Activated gamma-delta T cell treated with anti-CD3 and anti-CD28 coated beads, Interleukin-2, amount 50 U/mL, for 16 hours (primary cell): ENCODE measurements at regions not wholly inside any gene's neighbourhood (a gene's known extent, or its start where the extent isn't known, plus 50 kb on each side); places are given as distances from the start of the nearest gene placed in this dataset.

Experiments
- DNase-seq: peaks from one replicate; pipeline ENCODE4 v3.0.0-alpha.2; 2020; ENCODE audit warnings: low read depth

DNA sequence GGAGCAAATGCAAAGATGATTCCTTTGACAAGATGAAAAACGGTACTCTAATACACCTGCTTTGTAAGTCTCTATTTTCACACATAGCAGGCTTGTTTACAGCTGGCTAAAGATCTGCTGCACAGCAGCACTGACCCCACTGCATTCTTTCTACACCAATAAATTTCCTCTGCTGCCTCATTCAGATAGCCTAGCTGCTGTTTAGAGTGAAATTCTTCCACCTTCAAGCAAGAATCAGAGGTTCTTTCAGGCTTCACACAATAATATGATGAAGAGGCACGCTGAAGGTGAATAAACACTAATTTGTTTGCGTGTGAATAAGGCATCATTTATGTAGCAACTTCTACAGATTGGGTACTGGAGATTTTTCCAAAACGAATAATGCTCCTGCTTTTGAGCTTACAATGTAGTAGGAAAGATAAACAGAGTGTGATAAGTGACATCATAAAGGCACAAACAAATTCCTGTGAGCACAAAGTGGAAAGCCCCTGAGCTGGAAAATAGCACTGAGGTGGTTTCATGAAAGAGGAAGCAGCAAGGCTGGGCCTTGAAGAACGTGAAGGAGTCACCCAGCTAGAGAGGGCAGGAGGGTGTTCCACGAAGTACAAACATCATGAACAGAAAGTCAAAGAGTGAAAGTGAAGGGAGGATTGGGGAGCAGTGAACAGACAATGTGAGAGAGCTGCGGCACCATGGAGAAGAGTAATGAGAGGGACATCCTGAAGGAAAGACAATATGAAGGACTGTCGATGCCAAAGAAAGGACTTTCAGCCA is 543.4 kb downstream of the CD83 start:
- peak; percentile 18 for DNase-seq

- no peak for DNase-seq
Observed at GRCh38 chr6:14661691-14662090, 544.1 kb downstream of the CD83 start.

DNA sequence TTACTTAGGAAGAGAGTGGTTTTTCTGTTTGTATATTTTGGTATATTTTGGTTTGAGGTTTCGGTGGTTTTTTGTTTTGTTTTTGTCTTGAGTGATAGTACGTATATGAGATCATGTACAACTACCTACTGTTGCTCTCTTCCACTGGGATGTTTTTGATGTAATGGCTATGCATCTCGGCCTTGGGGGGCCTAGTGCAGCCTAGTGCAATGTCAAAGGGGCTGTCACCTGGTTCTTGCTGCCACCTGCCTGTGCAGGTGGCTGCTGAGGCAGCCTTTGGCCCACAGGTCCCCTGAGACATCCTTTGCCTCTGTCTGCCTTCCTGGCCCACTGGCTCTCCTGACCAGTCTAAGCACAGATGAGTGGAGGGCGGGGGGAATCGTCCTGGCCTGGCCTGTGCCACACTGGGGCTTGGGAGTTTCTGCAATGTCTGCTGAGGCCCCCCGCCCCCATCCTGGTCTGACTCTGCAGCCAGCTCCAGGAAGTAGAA is 546.6 kb downstream of the CD83 start:
- no peak for DNase-seq

DNA sequence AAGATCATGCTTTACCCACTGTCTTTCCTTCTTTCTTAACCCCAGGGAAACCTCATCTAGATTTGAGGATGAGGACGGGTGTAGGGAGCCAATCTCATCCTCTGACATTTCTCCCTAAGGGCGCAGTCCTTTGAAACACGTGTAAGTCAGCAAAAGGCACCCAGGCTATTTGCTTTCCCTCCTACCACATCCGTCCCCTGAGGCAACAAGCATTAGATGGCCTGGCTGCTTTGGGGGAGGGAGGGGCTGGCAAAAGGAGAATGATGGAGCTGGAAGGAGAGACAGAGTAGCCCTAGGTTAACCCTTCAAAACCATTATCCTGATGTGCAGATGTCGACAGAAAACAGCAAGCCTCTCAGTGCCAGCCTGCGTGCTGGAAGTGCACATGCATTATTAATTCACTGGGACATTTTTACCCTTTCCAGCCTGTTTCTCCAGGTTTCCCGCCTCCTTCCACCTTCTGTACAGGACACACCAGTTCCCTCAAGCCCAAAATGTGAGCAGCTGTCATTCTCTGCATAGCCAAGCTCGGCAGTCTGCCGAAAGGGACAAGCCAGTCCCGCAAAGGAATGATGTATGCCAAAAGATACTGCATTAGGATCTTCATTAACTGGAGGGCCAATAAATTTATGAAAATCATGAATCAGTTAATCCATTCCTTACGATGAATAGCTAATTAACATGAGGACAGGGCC is 547.2 kb downstream of the CD83 start:
- no peak for DNase-seq

- DNase-seq, result no peak
Observed at GRCh38 chr6:14665827-14666724, 548.5 kb downstream of the CD83 start.

GRCh38 chr6:14670806-14671205 is 553.2 kb downstream of the CD83 start:
- DNase-seq, result no peak

DNA sequence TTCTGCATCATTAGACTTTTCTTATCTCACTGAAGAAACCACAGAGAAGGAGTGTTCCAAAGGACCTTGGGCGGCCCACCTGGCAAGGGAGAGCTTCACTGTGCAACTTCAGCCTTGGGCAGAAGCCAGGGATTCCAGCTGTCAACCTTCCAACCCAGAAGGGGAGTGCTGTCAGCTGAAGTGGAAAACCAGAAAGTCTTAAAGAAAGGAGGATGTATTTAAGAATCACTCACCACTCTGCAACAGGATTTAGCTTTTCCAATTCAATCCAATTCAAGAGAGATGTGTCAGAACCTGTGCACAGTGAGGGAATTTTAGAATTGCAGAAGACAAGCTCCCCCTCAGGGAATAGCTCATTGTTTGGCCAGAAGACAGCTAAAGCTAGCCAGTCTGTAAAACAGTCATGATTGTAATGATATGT is 553.7 kb downstream of the CD83 start:
- DNase-seq, result no peak

- no peak for DNase-seq
Observed at GRCh38 chr6:14671937-14672336, 554.4 kb downstream of the CD83 start.

- DNase-seq, result no peak
Observed at GRCh38 chr6:14673201-14673600, 555.6 kb downstream of the CD83 start.

DNA sequence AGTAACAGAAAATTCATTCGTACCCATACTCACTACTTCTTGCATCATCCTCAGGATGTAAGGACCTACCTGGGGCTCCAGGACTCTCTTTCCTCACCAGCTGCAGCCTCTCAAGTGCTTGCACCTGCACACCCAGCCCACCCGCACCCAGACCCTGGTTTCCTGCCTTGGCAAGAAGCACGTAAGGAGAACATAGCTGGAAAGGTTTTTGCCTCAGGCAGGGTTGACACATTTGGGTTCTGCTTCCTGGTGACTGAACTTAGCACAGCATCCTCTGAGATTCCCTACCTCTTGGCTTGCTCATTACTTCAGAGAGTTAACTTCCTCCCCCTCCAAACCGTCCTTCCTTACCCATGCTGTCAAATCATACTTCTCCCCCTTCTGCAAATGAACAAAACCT is 556.9 kb downstream of the CD83 start:
- DNase-seq, result no peak

- no peak for DNase-seq
Observed at GRCh38 chr6:14674867-14675648, 557.5 kb downstream of the CD83 start.

DNA sequence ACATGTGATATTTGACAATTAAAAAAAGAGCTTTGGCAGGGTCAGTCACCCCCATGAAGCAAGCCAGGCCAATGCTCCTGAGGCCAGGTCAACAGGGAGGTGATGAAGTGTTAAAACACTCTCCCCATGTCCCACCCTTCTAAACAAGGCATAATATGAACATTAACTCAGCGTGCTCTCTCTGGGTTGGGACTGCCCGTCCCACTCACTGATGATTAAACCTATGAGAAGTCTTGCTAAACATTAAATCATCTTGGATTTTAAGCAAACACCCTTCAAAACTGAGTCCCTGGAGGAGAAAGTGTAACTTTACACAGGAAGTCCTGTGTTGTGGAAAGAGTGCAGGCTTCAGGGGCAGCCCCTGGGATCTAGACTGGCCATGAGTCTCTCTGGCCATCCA is 558.5 kb downstream of the CD83 start:
- DNase-seq, result no peak

DNA sequence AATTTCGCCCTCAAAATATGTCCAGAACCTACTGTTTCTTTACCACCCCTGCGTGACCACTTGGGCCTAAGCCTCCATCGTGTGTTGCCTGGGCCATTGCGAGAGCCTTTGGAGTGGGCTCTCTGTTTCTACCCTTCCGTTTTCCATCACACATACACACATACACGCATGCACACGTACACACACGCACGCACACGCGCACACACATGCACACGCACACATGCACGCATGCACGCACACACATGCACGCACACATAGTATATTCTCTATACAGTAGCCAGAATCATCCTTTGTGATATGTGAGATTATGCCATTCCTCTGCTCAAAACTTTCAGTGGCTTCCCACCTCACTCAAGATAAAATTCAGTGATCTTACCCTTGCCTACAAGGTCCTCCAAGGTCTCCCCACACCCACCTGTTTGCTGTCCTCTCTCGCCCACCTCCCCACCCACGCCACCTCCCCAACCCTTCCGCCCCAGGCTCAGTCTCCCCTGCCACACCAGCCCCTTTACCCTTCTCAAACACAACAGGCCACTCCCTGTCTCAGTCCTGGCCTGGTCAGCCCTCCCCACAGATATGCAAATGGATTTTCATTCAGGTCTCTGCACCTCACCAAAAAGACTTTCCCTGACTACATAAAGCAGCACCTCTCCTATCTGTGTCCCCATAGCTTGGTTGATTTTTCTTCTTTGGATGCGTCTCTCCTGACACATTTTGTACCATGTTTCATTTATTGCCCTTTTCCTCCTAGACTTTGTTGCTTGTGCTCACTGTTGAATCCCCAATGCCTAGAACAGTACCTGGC is 559.6 kb downstream of the CD83 start:
- DNase-seq, result no peak

DNA sequence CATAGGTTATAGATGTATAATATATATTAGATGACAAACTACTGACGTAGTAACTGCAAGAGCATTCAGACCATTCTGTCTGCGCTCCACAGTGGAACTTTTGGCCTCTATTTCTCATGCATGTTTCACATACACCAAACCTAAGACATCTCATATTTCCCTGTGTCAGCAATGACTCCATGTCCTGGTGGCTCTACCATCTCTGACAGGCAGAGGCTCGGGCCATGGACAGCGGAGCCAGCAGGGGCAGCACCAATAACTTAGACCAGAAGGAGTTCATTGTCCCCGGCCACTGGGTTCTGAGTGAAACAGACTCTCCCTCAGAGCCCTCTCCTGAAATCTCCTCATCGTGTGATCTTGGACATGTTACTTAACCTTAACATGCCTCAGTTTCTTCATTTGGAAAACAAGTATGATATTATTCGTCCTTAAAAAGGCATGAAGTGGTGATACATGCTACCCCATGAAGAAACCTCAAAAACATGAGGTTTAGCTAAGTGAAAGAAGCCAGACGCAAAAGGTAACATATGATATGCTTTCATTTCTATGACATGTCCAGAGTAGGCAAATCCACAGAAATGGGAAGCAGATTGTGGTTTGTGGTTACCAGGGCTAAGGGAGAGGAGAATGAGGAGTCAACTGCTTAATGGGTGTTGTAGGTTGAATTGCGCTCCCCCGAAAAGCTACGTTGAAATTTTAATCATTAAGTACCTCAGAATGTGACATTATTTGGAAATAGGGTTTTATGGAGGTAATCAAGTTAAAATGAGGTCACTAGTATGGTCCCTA is 564.0 kb upstream of the JARID2 start:
- no peak for DNase-seq

GRCh38 chr6:14682812-14683211 is 563.1 kb upstream of the JARID2 start:
- DNase-seq, result no peak

- DNase-seq, result no peak
Observed at GRCh38 chr6:14689639-14690038, 556.2 kb upstream of the JARID2 start.

- no peak for DNase-seq
Observed at GRCh38 chr6:14690120-14691056, 555.5 kb upstream of the JARID2 start.

- no peak for DNase-seq
Observed at GRCh38 chr6:14692208-14692607, 553.7 kb upstream of the JARID2 start.
